ENCODE measurements at regions not wholly inside any gene's neighbourhood (a gene's known extent, or its start where the extent isn't known, plus 50 kb on each side); places are given as distances from the start of the nearest gene placed in this dataset.

DNA sequence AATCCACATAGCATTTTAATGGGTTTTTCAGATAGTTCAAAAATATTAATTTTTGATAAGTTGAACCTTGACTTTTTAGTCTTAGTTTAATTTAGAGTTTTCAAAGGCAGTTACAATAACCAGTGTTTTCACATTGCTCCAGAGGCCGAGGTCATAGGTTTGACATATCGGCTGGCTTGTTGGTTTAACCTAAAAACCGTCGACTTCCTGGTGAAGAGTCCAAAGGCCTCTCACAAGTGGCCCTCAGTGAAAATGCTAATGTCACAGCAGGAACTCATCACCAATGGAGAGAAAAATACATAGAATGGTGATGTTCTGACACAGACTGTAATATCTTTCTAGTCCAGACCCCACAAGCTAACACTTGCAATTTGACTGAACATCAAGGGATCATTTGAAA lies 642.3 kb downstream of the PLOD2 start:
- DNase-seq, result no peak

DNA sequence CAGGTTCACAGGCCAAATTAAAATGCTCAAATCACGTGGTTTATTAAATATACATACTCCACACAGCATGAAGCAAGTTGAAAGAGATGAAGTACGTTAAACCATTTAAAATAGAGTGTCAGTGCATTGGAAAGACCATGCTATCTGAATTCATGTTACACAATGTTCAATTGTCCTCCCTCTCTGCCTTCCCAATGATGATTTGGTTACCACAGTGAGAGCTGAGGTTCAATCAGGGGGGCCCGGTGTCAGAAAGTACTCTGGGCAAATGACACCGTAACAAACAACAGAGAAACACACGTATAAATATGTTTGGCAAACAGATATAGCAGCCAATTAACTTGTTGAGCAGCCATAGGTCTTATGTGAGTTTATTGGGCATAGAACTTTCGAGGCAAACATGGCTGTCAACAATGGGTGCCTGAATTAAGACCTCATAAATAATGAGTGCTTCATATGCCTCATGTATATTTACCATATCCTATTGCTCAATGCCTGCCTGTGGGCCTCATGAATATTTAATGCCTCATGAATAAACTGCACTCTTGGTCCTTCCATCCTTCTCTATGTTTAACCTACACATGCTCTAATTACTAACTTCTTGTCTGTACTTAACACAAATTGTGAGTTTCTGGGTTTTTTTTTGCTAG lies 641.5 kb downstream of the PLOD2 start:
- peak; percentile 23 for DNase-seq

DNA sequence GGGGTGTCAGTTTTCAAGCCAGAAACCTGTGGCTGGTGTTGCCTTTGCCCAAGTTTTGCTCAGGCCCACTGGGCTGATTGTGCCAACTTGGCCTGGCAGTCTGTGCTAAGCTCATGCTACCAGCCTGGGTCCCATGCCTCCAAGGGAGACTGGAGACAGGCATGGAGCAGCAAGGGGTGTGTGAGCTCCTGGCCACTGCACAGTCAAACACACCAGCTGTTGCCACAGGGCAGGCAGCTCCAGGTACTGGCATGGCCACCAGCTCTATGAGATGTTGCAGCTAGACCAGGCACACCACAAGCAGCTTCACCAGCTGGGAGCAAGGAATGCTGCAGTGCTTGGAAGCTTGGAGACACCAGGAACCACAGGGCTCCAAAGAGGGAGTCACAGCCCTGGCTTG lies 638.8 kb downstream of the PLOD2 start:
- DNase-seq, result no peak

DNA sequence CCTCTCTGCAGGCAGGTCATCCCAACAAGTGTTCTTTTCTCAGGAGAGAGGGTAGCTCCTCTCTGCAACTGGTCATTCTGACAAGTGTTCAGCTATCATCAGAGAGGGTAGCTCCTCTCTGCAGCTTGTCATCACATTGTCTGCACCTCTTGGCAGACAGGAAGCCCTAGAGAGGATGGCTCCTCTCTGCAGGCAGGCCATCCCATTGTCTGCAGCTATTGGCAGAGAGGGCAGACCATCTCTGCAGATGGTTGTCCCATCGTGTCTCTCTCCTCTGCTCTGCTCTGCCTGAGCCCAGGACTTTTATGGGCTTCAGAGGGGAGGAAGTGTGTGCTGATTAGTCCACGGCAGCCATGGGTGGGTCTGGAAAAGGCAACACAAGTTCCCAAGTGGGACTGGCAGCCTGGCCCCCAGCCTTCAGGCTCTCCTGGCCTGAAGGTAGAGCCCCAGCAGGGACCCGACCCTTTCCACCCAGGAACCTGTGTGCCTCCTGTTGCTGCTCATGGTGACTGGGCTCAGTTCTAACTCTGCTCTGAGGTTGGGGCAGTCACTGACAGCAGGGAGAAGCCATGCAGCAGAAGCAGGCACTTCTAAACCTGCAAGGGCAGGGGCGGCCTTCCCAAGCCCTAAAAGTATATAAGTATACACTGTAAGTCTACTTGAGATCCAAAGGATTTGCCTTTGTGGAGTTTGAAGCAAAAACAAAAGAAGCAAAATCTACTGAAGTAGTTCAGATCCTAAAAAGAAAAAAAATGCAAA lies 637.9 kb downstream of the PLOD2 start:
- no peak for DNase-seq

DNA sequence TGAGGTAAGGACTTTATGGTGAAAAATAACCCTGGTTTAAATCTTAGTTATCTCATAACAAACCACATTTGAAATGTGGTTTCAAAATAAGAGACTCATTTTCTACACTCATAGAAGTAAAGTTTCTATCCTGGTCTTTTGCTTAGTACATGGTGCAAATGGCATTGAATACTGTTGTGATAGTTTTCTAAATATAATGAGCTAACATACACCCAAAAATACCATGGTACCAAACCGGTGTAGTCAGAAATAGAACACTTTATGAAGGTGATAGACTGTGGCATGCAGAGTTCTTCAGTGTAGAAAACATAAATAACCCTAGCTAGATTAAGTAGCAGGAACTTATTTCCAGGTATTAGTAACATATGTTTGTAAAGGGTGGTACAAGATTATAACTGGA lies 629.4 kb downstream of the PLOD2 start:
- no peak for DNase-seq

DNA sequence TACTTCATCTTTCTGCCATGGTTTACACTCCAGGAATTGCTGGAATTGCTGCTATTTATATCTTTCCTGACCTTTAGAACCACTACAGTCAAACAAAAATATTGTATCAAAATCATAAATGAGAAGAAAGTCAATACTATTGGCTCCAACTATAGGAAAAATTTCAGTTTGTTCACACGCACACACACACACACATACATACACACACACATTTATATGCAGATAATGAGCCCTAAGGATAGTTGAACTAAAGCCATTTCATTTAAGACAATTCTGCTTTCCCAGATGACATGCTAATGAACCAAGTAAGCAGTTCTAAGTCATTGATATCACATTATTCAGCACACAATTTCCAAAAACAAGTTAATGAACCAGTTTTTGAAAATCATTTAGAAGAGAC lies 627.3 kb downstream of the PLOD2 start:
- DNase-seq, result no peak

DNA sequence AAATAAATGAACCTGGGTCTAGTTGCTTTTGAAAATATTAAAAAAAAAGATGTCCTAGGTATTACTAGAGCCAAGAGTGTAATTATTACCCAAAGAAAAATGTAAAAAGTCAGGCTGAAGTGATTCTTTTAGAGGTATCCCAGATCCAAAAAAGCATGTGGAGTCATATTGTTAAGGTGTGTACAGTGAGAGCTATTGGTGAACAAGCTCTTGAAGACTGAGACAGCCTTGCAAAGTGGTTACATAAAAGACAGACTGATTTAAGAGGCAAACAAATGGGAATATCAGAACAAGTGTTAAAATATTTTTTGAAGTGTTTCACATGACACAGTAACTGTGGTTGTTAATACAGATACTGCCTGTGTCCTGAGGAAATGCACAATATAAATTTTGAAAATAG lies 624.5 kb downstream of the PLOD2 start:
- no peak for DNase-seq

DNA sequence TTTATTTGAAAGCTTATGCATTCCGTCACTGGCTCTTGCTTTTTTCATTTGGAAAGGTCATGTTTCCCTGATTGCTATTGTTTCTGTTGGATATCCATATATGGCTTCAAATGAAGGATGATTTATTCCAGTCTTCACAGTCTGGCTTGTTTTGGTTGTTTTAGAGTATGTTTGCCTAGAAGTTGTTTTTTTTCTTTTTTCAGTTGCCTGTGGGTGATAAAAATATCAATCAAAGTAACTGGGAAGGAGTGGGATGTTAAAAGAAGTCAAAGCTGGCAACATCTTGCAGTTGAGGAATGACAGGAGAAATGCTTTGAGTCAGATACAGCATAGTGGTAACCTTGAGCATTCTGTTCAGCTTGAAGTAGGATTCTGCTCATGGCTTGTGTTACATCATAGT lies 610.5 kb downstream of the PLOD2 start:
- DNase-seq, result no peak

DNA sequence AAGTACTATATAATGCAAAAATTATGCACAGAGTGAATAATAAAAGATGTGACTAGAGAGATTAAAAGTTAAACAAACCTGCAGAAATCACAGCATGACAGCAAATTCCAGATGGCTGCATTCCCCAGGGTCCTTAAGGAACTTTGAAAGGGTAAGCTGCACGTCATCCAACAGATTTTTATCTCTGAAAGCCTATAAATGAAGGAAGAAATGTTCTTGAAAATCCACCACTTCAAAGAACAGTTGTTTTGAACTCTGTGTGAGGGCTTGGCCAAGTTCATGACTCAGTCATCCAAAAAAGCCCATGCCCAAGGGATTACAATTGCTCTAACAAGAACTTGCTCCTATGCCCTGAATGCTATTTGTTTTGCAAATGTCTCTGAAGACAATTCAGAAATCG lies 603.6 kb downstream of the PLOD2 start:
- DNase-seq, result no peak

DNA sequence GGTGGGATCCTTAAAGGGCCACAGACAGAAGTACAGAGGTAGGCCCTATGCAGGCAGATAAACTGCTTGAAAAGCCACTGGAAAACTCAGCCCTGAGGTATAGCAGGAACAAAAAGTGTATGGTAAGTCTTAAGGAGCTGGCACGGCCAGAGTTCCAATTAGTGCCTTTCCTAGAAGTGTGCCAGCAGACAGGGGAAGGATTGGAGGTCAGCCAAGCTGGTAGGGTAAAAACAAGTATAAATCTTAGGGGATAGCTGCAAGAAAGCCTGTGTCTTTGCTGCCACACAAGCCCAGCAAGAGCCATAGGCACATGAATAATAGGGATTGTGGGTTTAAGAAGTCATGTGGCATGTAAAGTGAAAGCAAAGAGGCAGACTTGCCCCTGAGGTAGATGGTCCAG lies 582.5 kb downstream of the PLOD2 start:
- DNase-seq, result no peak

DNA sequence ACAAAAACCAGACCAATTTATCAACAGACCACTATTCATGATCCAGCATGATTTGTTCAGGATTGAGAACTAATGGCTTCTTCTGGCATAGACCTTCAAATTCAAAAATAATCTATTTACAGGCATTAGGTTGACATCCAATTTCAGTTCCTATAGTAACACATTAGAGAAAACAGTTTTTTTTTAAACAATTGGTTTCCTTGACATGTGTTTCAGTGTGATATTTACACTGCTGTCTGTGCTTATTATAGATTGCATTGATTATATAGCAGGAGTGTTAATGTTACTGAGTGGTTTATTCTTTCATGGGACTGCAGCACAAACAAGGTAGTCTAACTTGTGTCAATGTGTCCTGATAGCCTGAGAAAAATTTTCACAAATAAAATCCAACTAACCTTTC lies 579.3 kb downstream of the PLOD2 start:
- DNase-seq, result peak; percentile 72

DNA sequence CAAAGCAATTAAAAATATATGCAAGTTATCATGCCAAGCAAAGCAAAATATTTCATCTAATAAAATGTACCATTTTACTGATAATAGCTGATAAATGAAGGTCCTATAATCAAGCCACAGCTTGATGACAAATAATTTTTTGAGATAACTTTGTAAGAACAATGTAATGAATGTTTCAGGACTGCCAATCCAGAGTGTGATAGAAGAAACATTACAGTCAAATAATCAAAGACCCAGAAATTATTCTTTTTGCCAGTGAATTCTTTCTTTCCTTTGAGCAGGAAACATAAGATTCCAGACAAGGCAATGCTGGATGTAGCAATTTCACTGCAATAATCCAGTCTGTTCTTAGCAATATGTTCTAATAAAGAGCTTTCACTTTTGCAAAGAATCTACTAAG lies 556.1 kb downstream of the PLOD2 start:
- DNase-seq, result no peak

DNA sequence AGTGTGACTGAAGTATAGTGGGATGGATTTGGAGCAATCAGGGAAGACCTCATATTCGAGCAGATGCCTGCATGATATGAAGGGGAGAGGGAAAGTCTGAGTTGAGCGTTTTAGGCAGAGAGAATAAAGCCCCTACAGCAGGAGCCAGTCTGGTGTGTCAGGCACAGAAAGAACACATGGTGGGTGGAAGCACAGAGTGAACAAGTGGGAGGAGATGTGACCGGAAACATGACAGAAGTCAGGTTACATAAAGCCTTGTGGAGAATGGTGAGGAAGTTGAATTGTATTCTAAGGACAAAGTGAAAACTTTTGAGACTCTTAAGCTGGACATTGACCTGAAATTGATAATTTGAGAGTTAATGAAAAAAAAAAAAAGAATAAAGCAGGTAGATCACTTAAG lies 541.0 kb downstream of the PLOD2 start:
- no peak for DNase-seq

DNA sequence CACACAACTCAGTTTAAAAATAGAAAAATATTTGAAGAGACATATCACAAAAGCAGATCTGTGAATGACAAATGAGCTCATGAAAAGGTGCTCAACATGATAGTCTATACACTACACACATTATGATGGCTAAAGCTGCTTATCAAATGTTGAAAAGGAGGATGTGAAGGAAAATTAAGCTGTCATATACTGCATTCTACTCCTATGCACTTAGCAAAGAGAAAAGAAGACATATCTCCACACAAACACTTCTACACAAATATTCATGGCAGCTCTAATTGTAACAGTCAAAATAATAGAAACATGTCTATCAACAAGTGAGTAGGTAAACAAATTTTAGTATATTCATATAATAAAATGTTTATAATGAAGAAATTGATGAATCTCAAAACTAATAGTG lies 540.5 kb downstream of the PLOD2 start:
- DNase-seq, result no peak

DNA sequence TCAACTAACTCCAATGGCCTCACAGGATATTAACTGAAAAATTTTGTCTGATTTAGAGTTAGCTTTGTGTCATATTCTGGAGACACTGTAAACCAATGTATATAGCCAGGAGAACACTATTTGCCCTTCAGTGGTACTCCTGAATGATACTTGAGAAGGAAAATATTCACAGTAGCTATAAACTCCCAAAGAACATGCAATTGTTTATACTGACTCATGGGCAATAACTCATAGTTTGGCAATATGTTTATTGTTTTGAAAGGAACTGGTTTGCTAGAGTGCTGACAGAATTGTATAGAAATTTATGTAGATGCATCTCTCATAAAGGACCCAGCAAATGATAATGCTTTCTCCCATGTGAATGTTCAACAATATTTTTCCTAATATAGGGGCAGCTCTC lies 537.6 kb downstream of the PLOD2 start:
- DNase-seq, result no peak

DNA sequence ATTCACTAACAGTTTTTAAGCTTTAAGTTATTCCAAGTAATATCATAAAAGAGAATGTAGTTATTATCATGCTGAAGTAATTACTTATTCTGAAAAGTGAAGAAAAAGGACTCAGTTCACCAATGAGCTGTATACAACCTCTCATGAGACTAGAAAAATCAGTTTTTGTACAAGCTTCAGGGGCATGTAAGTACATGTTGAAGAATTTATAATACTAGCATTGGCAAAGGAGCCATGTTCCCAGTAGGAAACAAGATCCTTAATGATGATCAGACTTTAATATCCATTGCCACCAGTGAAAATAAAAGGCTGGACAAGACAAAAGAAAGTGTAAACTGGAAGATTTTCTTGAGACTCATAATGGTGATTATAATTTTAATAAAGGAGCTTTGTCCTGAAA lies 532.8 kb downstream of the PLOD2 start:
- DNase-seq, result no peak

DNA sequence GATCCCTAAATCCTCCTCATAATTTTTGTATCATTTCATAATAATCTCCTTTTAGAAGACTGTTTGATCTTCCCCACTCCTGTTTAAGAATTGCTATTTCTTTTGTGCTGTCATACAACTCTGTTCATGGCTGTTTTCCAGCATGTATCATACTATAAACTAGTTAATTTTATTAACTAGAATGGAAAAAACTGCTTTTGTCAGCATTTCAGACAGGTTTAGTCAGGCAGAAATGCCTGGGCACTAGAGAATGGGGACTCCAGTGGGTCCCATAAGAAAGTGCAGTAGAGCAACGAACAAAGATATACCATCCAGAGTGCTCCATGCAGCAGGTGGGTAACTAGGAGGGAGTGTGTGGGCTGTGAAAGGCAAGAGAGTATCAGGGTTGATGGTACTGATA lies 523.9 kb downstream of the PLOD2 start:
- DNase-seq, result no peak

DNA sequence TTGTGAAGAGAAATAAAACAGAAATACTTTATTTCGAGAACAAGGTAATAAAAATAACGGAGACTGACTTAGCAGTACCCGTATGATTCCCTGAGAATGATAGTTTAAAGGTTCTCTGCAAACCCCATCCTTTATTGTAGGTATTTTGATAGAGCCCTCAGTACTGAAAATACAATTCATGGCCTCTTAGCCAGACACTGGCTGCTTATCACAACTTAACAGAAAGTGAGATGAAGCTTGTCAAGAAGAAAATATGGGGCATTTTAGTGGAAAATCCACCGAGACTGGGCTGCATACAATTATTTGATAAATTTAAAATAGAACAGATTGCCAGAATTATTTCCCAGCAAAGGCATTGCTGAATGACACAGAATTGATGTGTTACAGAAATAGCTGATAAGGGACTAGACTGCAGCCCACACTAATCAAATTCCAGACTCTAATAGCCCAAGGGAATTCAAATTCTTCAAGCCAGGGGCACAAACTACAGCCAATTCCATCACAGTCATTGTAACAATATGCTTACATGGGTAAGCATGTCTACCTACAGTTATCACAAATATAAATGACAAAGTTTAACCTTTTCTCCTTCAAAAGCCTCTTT lies 521.9 kb downstream of the PLOD2 start:
- DNase-seq, result no peak

DNA sequence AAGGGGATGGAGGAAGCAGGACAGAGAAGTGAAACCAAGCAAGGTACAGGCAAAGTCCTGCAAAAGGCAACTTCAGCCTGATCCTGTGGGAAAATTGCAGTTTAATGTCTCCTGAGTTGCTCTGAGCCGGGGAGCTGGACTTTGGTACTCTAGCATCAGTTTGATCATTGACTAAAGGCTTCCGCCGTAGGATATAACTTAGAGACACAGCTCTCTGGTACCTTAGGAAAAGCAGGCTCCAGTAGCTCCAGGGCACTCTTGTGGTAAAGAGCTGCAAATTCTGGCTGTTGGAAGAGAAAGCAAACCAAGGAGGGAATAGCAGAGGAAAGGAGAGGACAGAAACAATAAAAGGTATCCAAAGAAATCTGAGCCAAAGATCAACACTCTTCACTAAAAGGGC lies 521.1 kb downstream of the PLOD2 start:
- no peak for DNase-seq

DNA sequence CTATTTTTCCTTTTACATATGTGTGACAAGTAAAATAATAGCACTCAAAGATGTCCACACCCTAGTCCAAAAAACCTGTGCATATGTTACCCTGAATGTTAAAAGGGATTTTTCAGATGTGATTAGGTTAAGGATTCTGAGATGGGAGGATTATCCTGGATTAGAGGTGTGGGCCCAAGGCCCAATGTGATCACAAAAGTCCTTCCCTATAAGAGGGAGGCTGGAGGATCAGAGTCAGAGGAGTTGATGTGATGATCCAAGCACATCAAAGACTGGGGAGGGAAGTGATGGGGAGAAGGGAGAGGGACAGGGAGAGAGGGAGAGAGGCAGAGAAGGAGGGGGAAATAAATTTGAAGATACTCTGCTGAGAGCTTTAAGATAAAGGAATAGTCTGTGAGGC lies 512.6 kb downstream of the PLOD2 start:
- no peak for DNase-seq

DNA sequence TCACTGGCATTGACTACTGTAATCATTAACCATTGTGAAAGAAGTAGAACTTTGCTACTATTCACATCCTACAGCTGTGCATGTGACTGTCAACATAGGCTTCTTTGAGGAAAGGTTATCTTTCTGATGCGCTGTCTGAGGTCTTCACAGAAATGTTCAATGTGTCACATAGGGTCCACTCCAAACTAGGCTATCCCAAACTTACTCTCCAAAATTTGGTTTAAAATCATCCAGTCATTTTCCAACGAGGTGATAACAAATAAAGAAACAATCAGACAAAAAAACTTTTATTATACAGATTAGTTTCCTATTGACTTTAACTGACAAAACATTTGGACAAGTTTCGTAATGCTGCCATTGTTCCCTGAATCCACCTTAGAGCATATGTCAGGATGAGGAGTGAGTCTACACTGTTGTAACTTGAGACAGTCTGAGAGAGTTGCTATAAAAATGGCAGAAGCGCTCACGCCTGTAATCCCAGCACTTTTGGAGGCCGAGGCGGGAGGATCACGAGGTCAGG lies 511.6 kb downstream of the PLOD2 start:
- DNase-seq, result no peak

DNA sequence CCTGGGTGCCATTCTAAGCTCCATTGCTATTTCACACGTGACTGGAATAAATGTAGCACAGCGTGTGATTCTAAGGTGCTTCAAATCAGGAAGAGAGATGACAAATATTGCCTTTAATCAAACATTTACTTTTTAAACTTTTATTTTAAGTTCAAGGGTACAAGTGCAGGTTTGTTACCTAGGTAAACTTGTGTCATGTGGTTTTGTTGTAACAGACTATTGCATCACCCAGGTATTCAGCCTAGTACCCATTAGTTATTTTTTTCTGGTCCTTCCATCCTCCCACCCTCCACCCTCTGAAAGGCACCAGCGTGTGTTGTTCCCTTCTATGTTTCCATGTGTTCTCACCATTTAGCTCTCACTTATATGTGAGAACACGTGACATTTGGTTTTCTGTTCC lies 510.8 kb downstream of the PLOD2 start:
- DNase-seq, result no peak

DNA sequence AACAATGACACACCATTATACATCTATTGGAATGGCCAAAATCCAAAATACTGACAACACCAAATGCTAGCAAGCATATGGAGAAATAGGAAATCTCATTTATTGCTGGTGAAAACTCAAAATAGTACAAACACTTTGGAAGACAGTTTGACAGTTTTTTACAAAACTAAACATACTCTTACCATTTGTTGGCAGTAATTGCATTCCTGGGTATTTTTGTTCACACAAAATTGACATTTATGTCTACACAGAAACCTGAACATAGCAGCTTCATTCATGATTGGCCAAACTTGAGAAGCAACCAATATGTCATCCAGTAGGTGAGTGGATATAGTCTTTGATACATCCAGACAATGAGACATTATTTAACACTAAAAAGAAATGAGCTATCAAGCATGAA lies 489.9 kb downstream of the PLOD2 start:
- DNase-seq, result no peak

DNA sequence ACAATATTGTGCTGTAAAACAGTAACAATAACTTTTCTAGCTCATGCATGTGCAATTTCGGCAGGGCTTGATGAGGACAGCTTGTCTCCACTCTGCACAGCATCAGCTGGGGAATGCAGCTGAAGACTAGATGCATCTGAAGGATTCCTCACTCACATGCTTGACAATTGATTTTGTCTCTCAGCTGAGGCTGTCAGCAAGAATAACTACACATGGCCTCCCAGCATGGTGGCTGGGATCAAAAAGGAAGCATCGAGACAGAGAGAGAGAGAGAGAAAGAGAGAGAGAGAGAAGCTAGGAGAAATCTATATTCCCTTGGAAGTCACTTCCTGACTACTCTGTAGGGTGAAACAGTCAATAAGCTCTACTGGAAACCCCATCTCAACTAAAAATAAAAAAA lies 487.1 kb downstream of the PLOD2 start:
- no peak for DNase-seq
